HFFc6 (cell line): ENCODE measurements at regions not wholly inside any gene's neighbourhood (a gene's known extent, or its start where the extent isn't known, plus 50 kb on each side); places are given as distances from the start of the nearest gene placed in this dataset.

Experiments
- DNase-seq: peaks from one replicate; pipeline ENCODE4 v3.0.0-alpha.2; 2018
- H3K27ac Mint-ChIP-seq: 2 replicates; pipeline ENCODE4 v1.8.0; 2020; ENCODE audit warnings: mild to moderate bottlenecking, mixed read lengths
- H3K27me3 Mint-ChIP-seq: 2 replicates; pipeline ENCODE4 v1.8.0; 2021; ENCODE audit warnings: mild to moderate bottlenecking, moderate library complexity, mixed read lengths; ENCODE audit not compliant: insufficient read depth
- H3K36me3 Mint-ChIP-seq: 2 replicates; pipeline ENCODE4 v1.8.0; 2021; ENCODE audit warnings: low read depth, mixed read lengths
- H3K4me1 Mint-ChIP-seq: 2 replicates; pipeline ENCODE4 v1.8.0; 2020; ENCODE audit warnings: low read depth, mixed read lengths
- H3K4me3 Mint-ChIP-seq: 2 replicates; pipeline ENCODE4 v1.8.0; 2020; ENCODE audit warnings: mild to moderate bottlenecking, moderate library complexity, mixed read lengths
- H3K9me3 Mint-ChIP-seq: 2 replicates; pipeline ENCODE4 v1.8.0; 2020; ENCODE audit warnings: mild to moderate bottlenecking, mixed read lengths
- CTCF ChIP-seq: fragments of 200-600 bp; sonication (generic); IDR thresholded peaks from 2 replicates; pipeline ENCODE4 v1.5.0; 2021; ENCODE audit warnings: antibody characterized with exemption, mild to moderate bottlenecking

GRCh38 chr3:160622263-160623045 is 54.5 kb upstream of the ARL14 start:
- Mint-ChIP-seq H3K9me3 (no peaks in the 10 kb centered on the region), H3K27ac (no peak overlapping the region), H3K4me1 (peaks cover 8% of the 10 kb centered on the region), H3K36me3 (no peaks in the 10 kb centered on the region), H3K27me3 (no peaks in the 10 kb centered on the region; the same call in 1 of the 2 replicates), H3K4me3 (no peak overlapping the region)
- no peak for DNase-seq
- TF ChIP-seq CTCF: no peak

GRCh38 chr3:160618878-160619277 is 53.5 kb upstream of the KPNA4 start:
- H3K27ac Mint-ChIP-seq: no peak overlapping the region
- no peak for DNase-seq
- no peak for TF ChIP-seq CTCF
- peaks cover 2% of the 10 kb centered on the region for H3K27me3 Mint-ChIP-seq
- H3K9me3 Mint-ChIP-seq: no peaks in the 10 kb centered on the region
- peaks cover 22% of the 10 kb centered on the region for H3K4me1 Mint-ChIP-seq
- H3K36me3 Mint-ChIP-seq: no peaks in the 10 kb centered on the region
- no peak overlapping the region for H3K4me3 Mint-ChIP-seq

- H3K4me1 Mint-ChIP-seq: peaks cover 22% of the 10 kb centered on the region
- no peaks in the 10 kb centered on the region for H3K36me3 Mint-ChIP-seq
Measured at GRCh38 chr3:160618363-160618762, 53.0 kb upstream of the KPNA4 start.

GRCh38 chr3:160617636-160618035 is 52.3 kb upstream of the KPNA4 start:
- Mint-ChIP-seq H3K4me3 (no peak overlapping the region), H3K9me3 (no peaks in the 10 kb centered on the region), H3K4me1 (peaks cover 22% of the 10 kb centered on the region), H3K27ac (no peak overlapping the region), H3K27me3 (peaks cover 4% of the 10 kb centered on the region), H3K36me3 (no peaks in the 10 kb centered on the region)
- no peak for DNase-seq
- TF ChIP-seq CTCF: no peak

More at GRCh38 chr3:160618363-160618762, 53.0 kb upstream of the KPNA4 start:
- Mint-ChIP-seq H3K27me3 (peaks cover 4% of the 10 kb centered on the region), H3K9me3 (no peaks in the 10 kb centered on the region), H3K4me3 (no peak overlapping the region), H3K27ac (no peak overlapping the region)
- no peak for TF ChIP-seq CTCF
- no peak for DNase-seq

GRCh38 chr3:160616716-160617115 is 51.3 kb upstream of the KPNA4 start:
- Mint-ChIP-seq H3K36me3 (no peaks in the 10 kb centered on the region), H3K4me1 (peaks cover 22% of the 10 kb centered on the region), H3K27me3 (peaks cover 4% of the 10 kb centered on the region), H3K4me3 (peak overlapping the region; percentile 30; the same call in 1 of the 2 replicates), H3K27ac (no peak overlapping the region), H3K9me3 (no peaks in the 10 kb centered on the region)
- peak; percentile 61 for DNase-seq
- TF ChIP-seq CTCF: no peak
